ENCODE measurements at regions not wholly inside any gene's neighbourhood (a gene's known extent, or its start where the extent isn't known, plus 50 kb on each side); places are given as distances from the start of the nearest gene placed in this dataset.

- TF ChIP-seq CAMTA2 (CRISPR knock-in tag; conservative IDR thresholded peaks at IDR 0.05), result no peak
- no peak for TF ChIP-seq CTCF (IDR thresholded peaks at IDR 0.05 in 2 of 3, conservative IDR thresholded peaks at IDR 0.05 in 1 of 3; ENCODE audit: insufficient read depth in 2 of 3, low read depth in 1 of 3, low read length in 3 of 3)
- TF ChIP-seq MTF1 (CRISPR knock-in tag; IDR thresholded peaks at IDR 0.05; ENCODE audit: borderline replicate concordance), result no peak
Measured at GRCh38 chr1:95311762-95312161, 77.8 kb downstream of the RWDD3 start.
